GM12878 (cell line): ENCODE measurements at regions not wholly inside any gene's neighbourhood (a gene's known extent, or its start where the extent isn't known, plus 50 kb on each side); places are given as distances from the start of the nearest gene placed in this dataset.

Experiments
- ATAC-seq: fragments of 200-7000 bp; cut with Tn5 transposase; 3 replicates; pipeline ENCODE4 v1.9.1; 2020; ENCODE audit warnings: mild to moderate bottlenecking, moderate library complexity
- BruUV-seq: library from RNA; stranded (reverse); fragments of 400-500 nt; replicated peaks from 2 replicates; lab custom pipeline; 2021; lab: Mats Ljungman, UMichigan
- CTCF ChIA-PET: fragments of 300-600 bp; sonication (Branson Sonifier 250); formaldehyde crosslinking; extraction: SDS; loops from one replicate; lab custom pipeline; 2021; ENCODE audit warnings: inconsistent platforms; lab: Yijun Ruan, JAX
- POLR2A ChIA-PET: fragments of 350-600 bp; formaldehyde crosslinking; extraction: SDS; loops from one replicate; lab custom pipeline; 2021; ENCODE audit warnings: inconsistent platforms; lab: Charles Lee
- RAD21 ChIA-PET: fragments of 300-600 bp; sonication (Branson Sonifier 250); formaldehyde crosslinking; loops from one replicate; lab custom pipeline; 2023; ENCODE audit warnings: antibody characterized with exemption; ENCODE audit not compliant: unreplicated experiment; lab: Charles Lee
- SMC1A ChIA-PET: fragments of 300-600 bp; sonication (Branson Sonifier 250); formaldehyde crosslinking; loops from one replicate; lab custom pipeline; 2023; ENCODE audit not compliant: unreplicated experiment, uncharacterized antibody; lab: Charles Lee
- DNase-seq: peaks from one replicate; pipeline ENCODE4 v3.0.0-alpha.2; 2011; ENCODE audit warnings: low read depth, low spot score
- FAIRE-seq: peaks from 3 replicates; lab custom pipeline; 2011; peaks lifted over from hg19 to GRCh38; lab: Jason Lieb, UNC
- H2AFZ ChIP-seq: 2 replicates; pipeline ENCODE4 v1.6.0; 2011; ENCODE audit warnings: low read depth, low read length, control low read depth; ENCODE audit not compliant: control insufficient read depth
- H3K27ac ChIP-seq: 2 replicates; pipeline ENCODE4 v1.5.1; 2011; ENCODE audit warnings: control low read depth; ENCODE audit not compliant: control insufficient read depth, insufficient read depth
- H3K27me3 ChIP-seq, 2 experiments: replicated peaks in 1 of 2; 2 replicates each; pipeline versions ENCODE4 v1.6.0 to v1.6.1; 2011; ENCODE audit warnings: low read length in 1 of 2; ENCODE audit not compliant: control insufficient read depth in 2 of 2, insufficient read depth in 2 of 2
- H3K36me3 ChIP-seq, 2 experiments: 2 replicates each; pipeline ENCODE4 v1.5.1; 2011; ENCODE audit warnings: low read length in 1 of 2; ENCODE audit not compliant: control insufficient read depth in 2 of 2, insufficient read depth in 2 of 2
- H3K4me1 ChIP-seq: 2 replicates; pipeline ENCODE4 v1.6.1; 2011; ENCODE audit warnings: mild to moderate bottlenecking, low read length, moderate library complexity, mixed read lengths; ENCODE audit not compliant: control insufficient read depth, insufficient read depth
- H3K4me2 ChIP-seq: 2 replicates; pipeline ENCODE4 v1.6.0; 2011; ENCODE audit warnings: control low read depth; ENCODE audit not compliant: control insufficient read depth, insufficient read depth
- H3K4me3 ChIP-seq: fragments of 200-600 bp; sonication (generic); 2 replicates; pipeline ENCODE4 v1.5.1; 2016
- H3K79me2 ChIP-seq: 2 replicates; pipeline ENCODE4 v1.6.0; 2011; ENCODE audit warnings: low read length; ENCODE audit not compliant: control insufficient read depth, insufficient read depth
- H3K9ac ChIP-seq: 2 replicates; pipeline ENCODE4 v1.8.0; 2011; ENCODE audit warnings: low read length, control low read depth, mixed read lengths; ENCODE audit not compliant: control insufficient read depth, insufficient read depth
- H3K9me3 ChIP-seq: replicated peaks from 3 replicates; pipeline ENCODE4 v1.5.1; 2011; ENCODE audit warnings: mild to moderate bottlenecking, low read length; ENCODE audit not compliant: control insufficient read depth, insufficient read depth
- H4K20me1 ChIP-seq: 2 replicates; pipeline ENCODE4 v1.6.0; 2011; ENCODE audit not compliant: control insufficient read depth, insufficient read depth
- BCL11A ChIP-seq: IDR thresholded peaks from 2 replicates; pipeline ENCODE4 v1.6.1; 2011; ENCODE audit warnings: low read depth, low read length
- BRCA1 ChIP-seq: IDR thresholded peaks from 2 replicates; pipeline ENCODE4 v1.6.1; 2011; ENCODE audit warnings: low read depth, low read length, improper control_type of control experiment
- CTCF ChIP-seq, 3 experiments: IDR thresholded peaks in 2 of 3; conservative IDR thresholded peaks in 1 of 3; 2 replicates each; pipeline ENCODE4 v1.5.1; 2011; ENCODE audit warnings: low read depth in 3 of 3, low read length in 3 of 3, mild to moderate bottlenecking in 3 of 3, control low read depth in 2 of 3, moderate library complexity in 2 of 3, inconsistent platforms in 1 of 3, mixed read lengths in 1 of 3; ENCODE audit not compliant: control insufficient read depth in 2 of 3, insufficient read depth in 1 of 3; ENCODE audit errors: extremely low read depth in 1 of 3
- FOXM1 ChIP-seq: IDR thresholded peaks from 2 replicates; pipeline ENCODE4 v1.6.1; 2012; ENCODE audit warnings: low read depth, mild to moderate bottlenecking, inconsistent platforms, low read length, moderate library complexity
- HDAC2 ChIP-seq: fragments of 200-600 bp; sonication (generic); IDR thresholded peaks from 2 replicates; pipeline ENCODE4 v1.6.1; 2017
- IKZF1 ChIP-seq: fragments of 450-650 bp; conservative IDR thresholded peaks from 2 replicates; pipeline ENCODE4 v1.6.1; 2017; ENCODE audit warnings: antibody characterized with exemption, mild to moderate bottlenecking
- KLF5 ChIP-seq: fragments of 450-650 bp; IDR thresholded peaks from 2 replicates; pipeline ENCODE4 v1.6.1; 2014; ENCODE audit warnings: mild to moderate bottlenecking; ENCODE audit not compliant: partially characterized antibody
- PAX5 ChIP-seq: IDR thresholded peaks from 2 replicates; pipeline ENCODE4 v1.6.1; 2011; ENCODE audit warnings: low read depth, low read length, borderline replicate concordance
- RAD21 ChIP-seq: IDR thresholded peaks from 2 replicates; pipeline ENCODE4 v1.6.1; 2011; ENCODE audit warnings: mild to moderate bottlenecking, low read depth, low read length, moderate library complexity; ENCODE audit not compliant: insufficient read depth
- RCOR1 ChIP-seq: conservative IDR thresholded peaks from 2 replicates; pipeline ENCODE4 v1.6.1; 2012; ENCODE audit warnings: low read depth, low read length, improper control_type of control experiment
- SKIL ChIP-seq: fragments of 450-650 bp; IDR thresholded peaks from 2 replicates; pipeline ENCODE4 v1.6.1; 2017; ENCODE audit warnings: mild to moderate bottlenecking, low read depth, inconsistent platforms; ENCODE audit not compliant: poor library complexity, severe bottlenecking
- SPI1 ChIP-seq: IDR thresholded peaks from 2 replicates; pipeline ENCODE4 v1.6.1; 2011; ENCODE audit warnings: low read depth, mild to moderate bottlenecking, low read length, moderate library complexity, borderline replicate concordance; ENCODE audit not compliant: insufficient read depth
- STAT3 ChIP-seq: IDR thresholded peaks from 2 replicates; pipeline ENCODE4 v1.6.1; 2011; ENCODE audit warnings: low read depth, low read length, improper control_type of control experiment
- TAF1 ChIP-seq: IDR thresholded peaks from 2 replicates; pipeline ENCODE4 v1.6.1; 2011; ENCODE audit warnings: mild to moderate bottlenecking, low read depth, low read length, borderline replicate concordance
- ZBED1 ChIP-seq: IDR thresholded peaks from 2 replicates; pipeline ENCODE4 v1.6.1; 2016; ENCODE audit warnings: borderline replicate concordance
- ZZZ3 ChIP-seq: IDR thresholded peaks from 2 replicates; pipeline ENCODE4 v1.6.1; 2011; ENCODE audit warnings: low read depth; ENCODE audit not compliant: control insufficient read depth, insufficient read length
- WGBS: methylation state at CpG from one replicate; pipeline ENCODE4 v1.1.6; 2016; ENCODE audit warnings: low lambda C conversion rate; ENCODE audit not compliant: insufficient replicate concordance, insufficient coverage; ENCODE audit errors: missing lambda C conversion rate; 5-methylcytosine and 5-hydroxymethylcytosine counted together
- in situ Hi-C: fragments of 300-500 bp; cut with MboI; formaldehyde crosslinking; loops from 9 replicates; pipeline ENCODE4 v1.14.3; 2018; ENCODE audit warnings: mixed read lengths
- intact Hi-C: fragments of 100-400 bp; cut with micrococcal nuclease; formaldehyde crosslinking; loops from one replicate; pipeline ENCODE4 v1.14.2; 2022; ENCODE audit not compliant: unreplicated experiment
- TF ChIP-seq, protein P1 (sequence below): fragments of 150-350 bp; IDR thresholded peaks from 2 replicates; pipeline ENCODE4 v1.6.1; 2016; ENCODE audit warnings: low read depth, low read length
- TF ChIP-seq, protein P2 (sequence below): IDR thresholded peaks from 2 replicates; pipeline ENCODE4 v1.6.1; 2011; ENCODE audit warnings: borderline replicate concordance, low read depth, mild to moderate bottlenecking, moderate library complexity, low read length; ENCODE audit not compliant: insufficient read depth, poor library complexity, severe bottlenecking

DNA sequence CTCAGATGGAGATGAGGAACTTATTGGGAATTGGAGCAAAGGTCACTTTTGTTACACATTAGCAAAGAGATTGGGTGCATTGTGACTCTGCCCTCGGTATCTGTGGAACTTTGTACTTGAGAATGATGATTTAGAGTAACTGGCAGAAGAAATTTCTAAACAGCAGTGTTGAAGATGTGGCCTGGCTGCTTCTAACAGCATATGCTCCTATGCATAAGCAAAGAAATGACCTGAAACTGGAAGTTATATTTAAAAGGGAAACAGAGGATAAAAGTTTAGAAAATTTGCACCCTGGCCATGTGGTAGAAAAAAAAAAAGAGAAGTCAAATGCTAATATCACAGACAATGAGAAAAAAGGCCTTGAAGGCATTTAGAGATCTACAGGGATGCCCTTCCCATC, 256.8 kb upstream of the ZC3H15 start:
- Histone ChIP-seq H3K4me2 (no peak overlapping the region), H3K4me1 (no peaks in the 10 kb centered on the region), H3K27me3 (no peaks in the 10 kb centered on the region), H3K79me2 (no peaks in the 10 kb centered on the region), H4K20me1 (no peaks in the 10 kb centered on the region), H3K9me3 (peaks cover 9% of the 10 kb centered on the region), H2AFZ (no peak overlapping the region), H3K27ac (no peak overlapping the region), H3K9ac (no peak overlapping the region), H3K36me3 (no peaks in the 10 kb centered on the region), H3K4me3 (no peak overlapping the region)
- ChIA-PET CTCF (no interaction called here), SMC1A (no interaction called here), RAD21 (no interaction called here), POLR2A (no interaction called here)
- FAIRE-seq = no peak
- no peak for DNase-seq
- 23% methylated on average over 1 of the region's 1 CpG for WGBS
- in situ Hi-C loops (no loop called here), intact Hi-C loops (no loop called here)
- no peak for ATAC-seq
- TF ChIP-seq PAX5 (no peak), CTCF (IDR thresholded peaks at IDR 0.05 in 2 of 3, conservative IDR thresholded peaks at IDR 0.05 in 1 of 3; ENCODE audit: control insufficient read depth in 2 of 3, extremely low read depth in 1 of 3, insufficient read depth in 1 of 3, low read depth in 3 of 3, low read length in 3 of 3) (no peak), ZBED1 (no peak), STAT3 (no peak), SPI1 (no peak), RCOR1 (no peak), SKIL (no peak), IKZF1 (no peak), HDAC2 (no peak), KLF5 (no peak), ZZZ3 (no peak), BCL11A (no peak), TAF1 (no peak), BRCA1 (no peak), RAD21 (no peak), FOXM1 (no peak)
- TF ChIP-seq, protein P1, sequence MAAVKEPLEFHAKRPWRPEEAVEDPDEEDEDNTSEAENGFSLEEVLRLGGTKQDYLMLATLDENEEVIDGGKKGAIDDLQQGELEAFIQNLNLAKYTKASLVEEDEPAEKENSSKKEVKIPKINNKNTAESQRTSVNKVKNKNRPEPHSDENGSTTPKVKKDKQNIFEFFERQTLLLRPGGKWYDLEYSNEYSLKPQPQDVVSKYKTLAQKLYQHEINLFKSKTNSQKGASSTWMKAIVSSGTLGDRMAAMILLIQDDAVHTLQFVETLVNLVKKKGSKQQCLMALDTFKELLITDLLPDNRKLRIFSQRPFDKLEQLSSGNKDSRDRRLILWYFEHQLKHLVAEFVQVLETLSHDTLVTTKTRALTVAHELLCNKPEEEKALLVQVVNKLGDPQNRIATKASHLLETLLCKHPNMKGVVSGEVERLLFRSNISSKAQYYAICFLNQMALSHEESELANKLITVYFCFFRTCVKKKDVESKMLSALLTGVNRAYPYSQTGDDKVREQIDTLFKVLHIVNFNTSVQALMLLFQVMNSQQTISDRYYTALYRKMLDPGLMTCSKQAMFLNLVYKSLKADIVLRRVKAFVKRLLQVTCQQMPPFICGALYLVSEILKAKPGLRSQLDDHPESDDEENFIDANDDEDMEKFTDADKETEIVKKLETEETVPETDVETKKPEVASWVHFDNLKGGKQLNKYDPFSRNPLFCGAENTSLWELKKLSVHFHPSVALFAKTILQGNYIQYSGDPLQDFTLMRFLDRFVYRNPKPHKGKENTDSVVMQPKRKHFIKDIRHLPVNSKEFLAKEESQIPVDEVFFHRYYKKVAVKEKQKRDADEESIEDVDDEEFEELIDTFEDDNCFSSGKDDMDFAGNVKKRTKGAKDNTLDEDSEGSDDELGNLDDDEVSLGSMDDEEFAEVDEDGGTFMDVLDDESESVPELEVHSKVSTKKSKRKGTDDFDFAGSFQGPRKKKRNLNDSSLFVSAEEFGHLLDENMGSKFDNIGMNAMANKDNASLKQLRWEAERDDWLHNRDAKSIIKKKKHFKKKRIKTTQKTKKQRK = no peak
- TF ChIP-seq, protein P2, sequence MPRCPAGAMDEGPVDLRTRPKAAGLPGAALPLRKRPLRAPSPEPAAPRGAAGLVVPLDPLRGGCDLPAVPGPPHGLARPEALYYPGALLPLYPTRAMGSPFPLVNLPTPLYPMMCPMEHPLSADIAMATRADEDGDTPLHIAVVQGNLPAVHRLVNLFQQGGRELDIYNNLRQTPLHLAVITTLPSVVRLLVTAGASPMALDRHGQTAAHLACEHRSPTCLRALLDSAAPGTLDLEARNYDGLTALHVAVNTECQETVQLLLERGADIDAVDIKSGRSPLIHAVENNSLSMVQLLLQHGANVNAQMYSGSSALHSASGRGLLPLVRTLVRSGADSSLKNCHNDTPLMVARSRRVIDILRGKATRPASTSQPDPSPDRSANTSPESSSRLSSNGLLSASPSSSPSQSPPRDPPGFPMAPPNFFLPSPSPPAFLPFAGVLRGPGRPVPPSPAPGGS = no peak
- BruUV-seq = no TSS peak
